RWPE2 (cell line): ENCODE measurements at regions not wholly inside any gene's neighbourhood (a gene's known extent, or its start where the extent isn't known, plus 50 kb on each side); places are given as distances from the start of the nearest gene placed in this dataset.
"Not testable (repeated sequence)": the region's sequence is repeated elsewhere in the genome, so short reads cannot be mapped to it uniquely, and the experiment has no call there.

Source experiments
- ATAC-seq: fragments of 200-7000 bp; cut with Tn5 transposase; 3 replicates; pipeline ENCODE4 v1.9.1; 2021; ENCODE audit warnings: low read depth
- DNase-seq: peaks from one replicate; pipeline ENCODE4 v3.0.0-alpha.2; 2020; ENCODE audit warnings: low spot score
- H3K27ac ChIP-seq: fragments of 450-650 bp; 2 replicates; pipeline ENCODE4 v1.5.1; 2017; ENCODE audit warnings: mild to moderate bottlenecking; ENCODE audit not compliant: poor library complexity, severe bottlenecking
- H3K27me3 ChIP-seq: fragments of 250-450 bp; sonication (Bioruptor Pico); 2 replicates; pipeline ENCODE4 v1.5.1; 2021; ENCODE audit warnings: mild to moderate bottlenecking, moderate library complexity; ENCODE audit not compliant: insufficient read depth, poor library complexity, severe bottlenecking
- H3K36me3 ChIP-seq: fragments of 250-450 bp; sonication (Bioruptor Pico); 2 replicates; pipeline ENCODE4 v1.5.1; 2020; ENCODE audit warnings: low read depth, mild to moderate bottlenecking, moderate library complexity
- H3K4me1 ChIP-seq: fragments of 250-450 bp; sonication (Bioruptor Pico); 2 replicates; pipeline ENCODE4 v1.5.1; 2021; ENCODE audit warnings: mild to moderate bottlenecking, moderate library complexity; ENCODE audit not compliant: insufficient read depth, poor library complexity, severe bottlenecking
- H3K4me3 ChIP-seq: fragments of 250-450 bp; sonication (Bioruptor Pico); 2 replicates; pipeline ENCODE4 v1.5.1; 2021; ENCODE audit warnings: mild to moderate bottlenecking, moderate library complexity; ENCODE audit not compliant: severe bottlenecking
- H3K9me3 ChIP-seq: fragments of 250-450 bp; sonication (Bioruptor Pico); 2 replicates; pipeline ENCODE4 v1.5.1; 2021; ENCODE audit warnings: mild to moderate bottlenecking, moderate library complexity; ENCODE audit not compliant: severe bottlenecking
- CTCF ChIP-seq: fragments of 450-650 bp; IDR thresholded peaks from one replicate; pipeline ENCODE4 v1.5.1; 2017; ENCODE audit warnings: mild to moderate bottlenecking, moderate library complexity; ENCODE audit not compliant: poor library complexity, severe bottlenecking

- Histone ChIP-seq H3K4me1 (no peaks in the 10 kb centered on the region), H3K9me3 (no peaks in the 10 kb centered on the region), H3K36me3 (no peaks in the 10 kb centered on the region), H3K27ac (no peak overlapping the region), H3K4me3 (no peak overlapping the region), H3K27me3 (no peaks in the 10 kb centered on the region)
- no peak for TF ChIP-seq CTCF
- DNase-seq, result no peak
- no peak for ATAC-seq
These were observed 1451.7 kb upstream of the ADGRL3 start for GRCh38 chr4:59748433-59748832.

DNA sequence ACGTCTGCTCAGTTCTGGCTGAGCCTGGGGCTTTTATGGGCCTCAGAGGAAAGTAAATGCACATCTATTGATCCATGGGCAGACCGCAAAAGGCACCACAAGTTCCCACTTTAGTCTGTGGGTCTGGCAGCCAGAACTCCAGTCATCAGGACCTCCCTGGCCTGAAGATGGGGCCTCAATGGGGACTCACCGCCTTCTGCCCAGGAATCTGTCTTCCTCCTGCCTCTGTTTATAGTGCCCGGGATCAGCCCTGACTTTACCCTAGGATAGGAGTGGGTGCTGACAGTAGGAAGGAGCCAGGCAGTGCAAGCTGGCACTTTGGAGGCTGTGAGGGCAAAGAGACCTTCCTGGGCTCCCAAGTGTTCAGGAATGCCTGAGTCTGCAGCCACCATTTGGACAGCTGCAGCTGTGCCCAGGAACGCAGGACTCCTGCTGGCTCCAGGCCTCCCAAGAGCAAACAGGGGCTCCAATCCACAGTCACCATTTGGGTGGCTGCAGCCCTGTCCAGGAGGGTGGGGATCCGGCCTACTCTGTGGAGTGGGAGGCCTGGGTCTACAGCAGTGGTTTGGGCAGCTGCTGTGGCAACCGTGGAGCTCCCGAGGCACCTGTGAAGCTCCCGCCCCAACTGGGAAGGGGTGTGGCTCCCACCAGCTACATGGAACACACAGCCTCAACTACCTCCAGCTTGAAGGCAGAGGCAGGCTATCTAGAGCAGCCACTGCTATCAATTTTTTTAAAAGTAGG lies 1440.9 kb upstream of the ADGRL3 start:
- peaks cover 10% of the 10 kb centered on the region for H3K27me3 ChIP-seq
- no peak for TF ChIP-seq CTCF
- H3K9me3 ChIP-seq, result no peaks in the 10 kb centered on the region
- H3K27ac ChIP-seq, result no peak overlapping the region
- H3K4me1 ChIP-seq, result no peaks in the 10 kb centered on the region
- DNase-seq (no peak), ATAC-seq (no peak)
- H3K36me3 ChIP-seq, result no peaks in the 10 kb centered on the region
- H3K4me3 ChIP-seq, result no peak overlapping the region

GRCh38 chr4:59762344-59762743 lies 1437.8 kb upstream of the ADGRL3 start:
- TF ChIP-seq CTCF, result no peak
- H3K36me3 ChIP-seq, result no peaks in the 10 kb centered on the region
- H3K27me3 ChIP-seq, result peaks cover 10% of the 10 kb centered on the region
- no peaks in the 10 kb centered on the region for H3K4me1 ChIP-seq
- H3K9me3 ChIP-seq, result no peaks in the 10 kb centered on the region
- ATAC-seq (no peak), DNase-seq (no peak)
- no peak overlapping the region for H3K27ac ChIP-seq
- H3K4me3 ChIP-seq, result no peak overlapping the region

DNA sequence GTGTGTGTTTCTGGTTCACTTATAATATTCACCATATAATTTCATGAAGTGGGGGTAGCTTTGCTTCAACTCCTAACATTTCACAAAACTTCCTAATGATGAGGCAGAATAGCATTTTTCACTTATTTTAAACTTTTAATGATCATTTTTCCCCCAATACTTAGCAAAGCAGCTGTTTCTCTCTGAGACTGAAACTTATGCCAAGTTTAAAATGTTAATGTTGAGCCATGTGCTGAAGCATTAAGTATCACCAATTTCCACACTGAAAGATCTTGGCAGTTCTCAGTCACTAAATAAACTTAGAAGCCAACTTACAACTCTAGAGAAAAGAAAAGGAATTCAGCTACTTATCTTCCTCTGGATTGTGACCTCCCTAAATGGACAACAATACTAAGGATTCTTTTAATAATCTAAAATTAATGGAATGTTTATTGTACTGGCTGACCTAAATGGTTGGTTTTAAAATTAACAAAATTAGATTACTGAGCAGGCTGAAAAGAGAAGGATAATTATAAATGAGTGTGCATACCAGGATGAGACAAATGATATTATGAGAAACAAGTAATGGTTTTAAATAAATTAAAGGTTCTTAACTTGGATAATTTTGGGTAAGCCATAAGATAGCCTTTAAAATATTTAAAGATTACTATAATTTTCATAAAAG lies 1429.4 kb upstream of the ADGRL3 start:
- Histone ChIP-seq H3K36me3 (no peaks in the 10 kb centered on the region), H3K27ac (no peak overlapping the region), H3K4me3 (no peak overlapping the region), H3K4me1 (no peaks in the 10 kb centered on the region), H3K27me3 (no peaks in the 10 kb centered on the region), H3K9me3 (no peaks in the 10 kb centered on the region)
- TF ChIP-seq CTCF, result no peak
- ATAC-seq (no peak), DNase-seq (no peak)

GRCh38 chr4:59772641-59773139 lies 1427.4 kb upstream of the ADGRL3 start:
- H3K27me3 ChIP-seq, result peaks cover 3% of the 10 kb centered on the region
- TF ChIP-seq CTCF, result no peak
- no peaks in the 10 kb centered on the region for H3K9me3 ChIP-seq
- no peak overlapping the region for H3K27ac ChIP-seq
- no peaks in the 10 kb centered on the region for H3K4me1 ChIP-seq
- no peaks in the 10 kb centered on the region for H3K36me3 ChIP-seq
- no peak for ATAC-seq
- no peak overlapping the region for H3K4me3 ChIP-seq
- DNase-seq, result no peak

DNA sequence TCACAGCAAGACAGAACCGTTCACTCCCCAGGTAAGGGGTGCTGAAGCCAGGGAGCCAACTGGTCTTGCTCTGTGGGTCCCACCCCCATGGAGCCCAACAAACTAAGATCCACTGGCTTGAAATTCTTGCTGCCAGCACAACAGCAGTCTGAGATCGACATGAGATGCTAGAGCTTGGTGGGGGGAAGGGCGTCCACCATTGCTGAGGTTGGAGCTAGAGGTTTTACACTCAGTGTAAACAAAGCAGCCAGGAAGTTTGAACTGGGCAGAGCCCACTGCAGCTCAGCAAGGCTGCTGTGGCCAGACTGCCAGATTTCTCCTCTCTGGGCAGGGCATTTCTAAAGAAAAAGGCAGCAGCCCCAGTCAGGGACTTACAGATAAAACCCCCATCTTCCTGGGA lies 1419.9 kb upstream of the ADGRL3 start:
- not testable (repeated sequence) for H3K4me1 ChIP-seq, DNase-seq, ATAC-seq, H3K36me3 ChIP-seq, H3K27ac ChIP-seq, H3K4me3 ChIP-seq, H3K9me3 ChIP-seq, H3K27me3 ChIP-seq
